HG03520 (cell line): ENCODE measurements at regions not wholly inside any gene's neighbourhood (a gene's known extent, or its start where the extent isn't known, plus 50 kb on each side); places are given as distances from the start of the nearest gene placed in this dataset.
"Not testable (repeated sequence)": the region's sequence is repeated elsewhere in the genome, so short reads cannot be mapped to it uniquely, and the experiment has no call there.

ENCODE experiments used
- ATAC-seq: cut with Tn5 transposase; IDR thresholded peaks from one replicate; pipeline ENCODE4 v1.9.1; 2021; ENCODE audit warnings: mild to moderate bottlenecking, moderate library complexity; ENCODE audit not compliant: unreplicated experiment

- ATAC-seq, result no peak
Measured at GRCh38 chr12:89768586-89769482, 60.2 kb upstream of the ATP2B1 start.

GRCh38 chr12:89765959-89766824 is 57.6 kb upstream of the ATP2B1 start:
- peak; percentile 81 for ATAC-seq

GRCh38 chr12:89764164-89764563 is 55.5 kb upstream of the ATP2B1 start:
- ATAC-seq, result not testable (repeated sequence)

GRCh38 chr12:89762498-89763170 is 54.0 kb upstream of the ATP2B1 start:
- no peak for ATAC-seq

- ATAC-seq, result no peak
Measured at GRCh38 chr12:89760783-89761182, 52.1 kb upstream of the ATP2B1 start.
